GM23248 (cell line): ENCODE measurements at regions not wholly inside any gene's neighbourhood (a gene's known extent, or its start where the extent isn't known, plus 50 kb on each side); places are given as distances from the start of the nearest gene placed in this dataset.

Experiments used
- EZH2 ChIP-seq: fragments of 200-600 bp; sonication (generic); IDR thresholded peaks from 2 replicates; pipeline ENCODE4 v1.6.1; 2018; ENCODE audit warnings: antibody characterized with exemption, mild to moderate bottlenecking; ENCODE audit not compliant: insufficient read depth, poor library complexity, severe bottlenecking
- EZH2phosphoT487 ChIP-seq: fragments of 200-600 bp; sonication (generic); IDR thresholded peaks from 2 replicates; pipeline ENCODE4 v1.6.1; 2018; ENCODE audit warnings: antibody characterized with exemption, moderate library complexity, mild to moderate bottlenecking, low read depth; ENCODE audit not compliant: insufficient read depth

GRCh38 chr5:26470439-26470838 is 567.9 kb downstream of the CDH9 start:
- no peak for TF ChIP-seq EZH2phosphoT487
- no peak for TF ChIP-seq EZH2
